ENCODE measurements at regions not wholly inside any gene's neighbourhood (a gene's known extent, or its start where the extent isn't known, plus 50 kb on each side); places are given as distances from the start of the nearest gene placed in this dataset.
A peak's percentile ranks its signal among the peaks of the same experiment; 100 is the strongest.
"Not testable (repeated sequence)": the region's sequence is repeated elsewhere in the genome, so short reads cannot be mapped to it uniquely, and the experiment has no call there.

DNA sequence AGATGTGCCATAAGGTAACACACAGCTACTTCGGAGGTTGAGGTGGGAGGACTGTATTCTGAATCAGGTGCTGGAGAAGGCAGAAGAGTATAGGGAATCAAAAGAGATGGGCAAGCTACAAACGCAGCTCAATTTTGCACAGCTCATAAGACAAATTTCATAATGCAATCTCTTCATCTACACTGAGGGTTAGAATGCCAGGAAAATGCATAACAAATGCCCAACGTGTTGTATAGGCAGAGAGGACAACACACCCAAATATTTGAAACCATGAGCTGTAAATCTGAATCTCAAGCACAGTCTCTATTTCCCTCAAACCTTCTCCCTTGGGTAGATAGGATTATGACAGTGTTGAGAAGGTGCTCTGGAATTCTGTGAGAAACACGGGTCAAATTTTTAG, 263.1 kb upstream of the FOXN3 start:
- Mint-ChIP-seq H3K4me1 (peaks cover 46% of the 10 kb centered on the region), H3K27ac (peak overlapping the region; percentile 18), H3K27me3 (no peaks in the 10 kb centered on the region)

DNA sequence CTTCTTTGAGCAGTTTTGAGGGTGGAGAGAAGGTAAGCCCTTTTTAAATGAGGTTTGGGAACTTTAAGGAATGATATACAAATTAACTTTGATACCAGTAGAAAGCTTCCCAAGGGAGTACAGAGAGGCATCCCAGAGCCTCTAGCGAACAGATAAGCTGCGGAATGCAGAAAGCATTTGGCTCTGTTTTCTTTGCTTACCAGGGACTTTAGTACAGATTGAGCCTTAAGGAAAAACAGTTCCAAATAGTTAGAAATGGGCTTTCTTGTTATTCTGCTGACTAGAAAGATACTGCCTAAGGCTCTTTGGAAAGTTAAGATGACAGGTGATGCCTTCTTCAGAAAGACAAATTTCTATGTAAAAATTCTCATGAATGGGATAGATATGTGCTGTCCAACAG, 261.7 kb upstream of the FOXN3 start:
- Mint-ChIP-seq H3K27ac (peak overlapping the region; percentile 55), H3K27me3 (no peaks in the 10 kb centered on the region), H3K4me3 (no peak overlapping the region), H3K36me3 (no peaks in the 10 kb centered on the region), H3K4me1 (peaks cover 46% of the 10 kb centered on the region), H3K9me3 (no peaks in the 10 kb centered on the region)

More for the DNA sequence above, 263.1 kb upstream of the FOXN3 start:
- Mint-ChIP-seq H3K9me3 (no peaks in the 10 kb centered on the region), H3K36me3 (peaks cover 4% of the 10 kb centered on the region), H3K4me3 (no peak overlapping the region)

DNA sequence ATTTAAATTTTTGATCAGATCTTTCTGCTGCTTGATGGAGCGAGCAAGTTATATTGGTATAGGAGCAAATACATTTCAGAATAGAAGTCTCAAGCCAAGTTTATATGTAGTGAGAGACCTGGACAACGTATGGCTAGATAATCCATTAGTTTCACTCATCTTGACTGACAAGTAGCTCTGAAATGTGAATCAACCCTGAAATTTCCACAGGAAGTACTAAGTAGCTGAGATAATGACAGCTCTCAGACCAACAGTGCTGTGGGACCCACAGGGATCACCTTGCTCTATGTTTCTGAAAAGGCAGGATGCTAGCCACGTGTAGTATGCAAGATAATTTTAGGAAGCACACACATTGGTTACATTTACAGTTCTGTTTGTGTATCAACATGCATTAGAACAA, 258.6 kb upstream of the FOXN3 start:
- H3K4me3 Mint-ChIP-seq: no peak overlapping the region
- H3K27me3 Mint-ChIP-seq: no peaks in the 10 kb centered on the region
- peaks cover 35% of the 10 kb centered on the region for H3K4me1 Mint-ChIP-seq
- peak overlapping the region; percentile 46 for H3K27ac Mint-ChIP-seq
- H3K36me3 Mint-ChIP-seq: no peaks in the 10 kb centered on the region
- no peaks in the 10 kb centered on the region for H3K9me3 Mint-ChIP-seq

DNA sequence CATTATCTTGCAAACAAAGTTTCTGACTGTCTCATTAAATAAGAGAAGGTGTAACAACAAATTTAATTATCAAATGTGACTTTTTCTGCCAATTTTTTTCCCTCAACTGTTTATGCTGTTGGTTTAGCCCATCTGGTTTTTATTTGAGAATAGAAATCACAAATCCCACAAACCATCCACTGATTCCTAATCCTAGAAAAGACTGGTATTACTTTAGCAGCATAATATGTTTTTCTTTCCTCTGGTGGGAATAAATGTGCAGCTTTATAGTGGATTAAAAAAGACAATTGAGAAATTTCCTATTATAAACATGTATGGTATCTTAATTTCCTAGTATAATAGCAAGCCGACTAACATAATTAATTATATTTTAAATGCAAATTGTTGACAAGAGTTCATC, 257.9 kb upstream of the FOXN3 start:
- Mint-ChIP-seq H3K36me3 (no peaks in the 10 kb centered on the region), H3K4me1 (peaks cover 29% of the 10 kb centered on the region), H3K9me3 (no peaks in the 10 kb centered on the region), H3K27me3 (no peaks in the 10 kb centered on the region), H3K4me3 (no peak overlapping the region), H3K27ac (no peak overlapping the region)

DNA sequence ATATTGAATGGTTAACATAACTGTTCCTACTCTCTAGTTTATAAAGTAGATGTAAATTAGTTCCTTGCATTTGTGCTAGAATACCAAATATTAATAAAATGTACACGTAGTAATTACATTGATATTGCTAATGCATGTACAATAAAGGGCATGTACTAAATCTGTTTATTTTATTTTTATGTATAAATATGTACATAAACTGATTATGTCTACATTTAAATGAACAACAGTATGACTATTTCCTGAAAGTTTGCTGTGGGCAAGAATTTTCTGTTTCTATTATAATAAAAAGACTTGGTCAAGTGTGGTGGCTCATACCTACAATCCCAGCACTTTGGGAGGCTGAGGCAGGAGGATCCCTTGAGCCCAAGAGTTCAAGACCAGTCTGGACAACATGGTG, 257.2 kb upstream of the FOXN3 start:
- Mint-ChIP-seq H3K27ac (no peak overlapping the region), H3K4me3 (no peak overlapping the region), H3K36me3 (no peaks in the 10 kb centered on the region), H3K9me3 (no peaks in the 10 kb centered on the region), H3K27me3 (no peaks in the 10 kb centered on the region), H3K4me1 (peaks cover 32% of the 10 kb centered on the region)

DNA sequence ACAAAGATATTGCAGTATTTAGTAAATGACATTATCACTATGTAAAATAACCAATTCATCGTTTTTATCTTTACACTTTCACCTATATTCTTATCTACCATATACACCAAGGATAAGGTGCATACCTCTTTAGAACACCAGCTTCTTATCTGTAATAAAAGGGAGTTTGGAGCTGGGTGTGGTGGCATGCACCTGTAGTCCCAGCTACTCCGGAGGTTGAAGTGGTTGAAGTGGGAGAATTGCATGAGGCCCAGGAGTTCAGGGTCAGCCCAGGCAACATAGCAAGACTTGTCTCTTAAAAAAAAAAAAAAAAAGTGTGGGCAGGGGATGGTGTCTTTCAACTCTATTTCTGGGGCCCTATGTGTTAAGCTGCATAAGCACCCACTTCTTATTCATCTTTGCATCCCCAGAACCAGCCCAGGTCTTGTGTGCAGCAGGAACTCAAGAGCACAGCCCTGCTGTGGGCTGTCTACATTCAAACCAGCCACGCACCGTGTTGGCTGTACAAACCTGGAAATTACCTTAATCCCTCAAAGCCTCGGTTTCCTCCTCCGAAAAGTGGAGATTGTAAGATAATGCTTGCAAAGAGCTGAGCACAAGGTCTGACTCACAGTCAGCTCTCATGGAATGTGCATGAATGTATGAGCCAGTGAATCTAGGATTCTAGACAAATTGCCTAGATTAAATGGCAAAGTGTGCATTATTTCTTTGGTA, 256.6 kb upstream of the FOXN3 start:
- H3K4me1 Mint-ChIP-seq: peaks cover 38% of the 10 kb centered on the region
- no peaks in the 10 kb centered on the region for H3K27me3 Mint-ChIP-seq
- no peaks in the 10 kb centered on the region for H3K36me3 Mint-ChIP-seq
- H3K27ac Mint-ChIP-seq: no peak overlapping the region
- H3K9me3 Mint-ChIP-seq: no peaks in the 10 kb centered on the region
- no peak overlapping the region for H3K4me3 Mint-ChIP-seq

DNA sequence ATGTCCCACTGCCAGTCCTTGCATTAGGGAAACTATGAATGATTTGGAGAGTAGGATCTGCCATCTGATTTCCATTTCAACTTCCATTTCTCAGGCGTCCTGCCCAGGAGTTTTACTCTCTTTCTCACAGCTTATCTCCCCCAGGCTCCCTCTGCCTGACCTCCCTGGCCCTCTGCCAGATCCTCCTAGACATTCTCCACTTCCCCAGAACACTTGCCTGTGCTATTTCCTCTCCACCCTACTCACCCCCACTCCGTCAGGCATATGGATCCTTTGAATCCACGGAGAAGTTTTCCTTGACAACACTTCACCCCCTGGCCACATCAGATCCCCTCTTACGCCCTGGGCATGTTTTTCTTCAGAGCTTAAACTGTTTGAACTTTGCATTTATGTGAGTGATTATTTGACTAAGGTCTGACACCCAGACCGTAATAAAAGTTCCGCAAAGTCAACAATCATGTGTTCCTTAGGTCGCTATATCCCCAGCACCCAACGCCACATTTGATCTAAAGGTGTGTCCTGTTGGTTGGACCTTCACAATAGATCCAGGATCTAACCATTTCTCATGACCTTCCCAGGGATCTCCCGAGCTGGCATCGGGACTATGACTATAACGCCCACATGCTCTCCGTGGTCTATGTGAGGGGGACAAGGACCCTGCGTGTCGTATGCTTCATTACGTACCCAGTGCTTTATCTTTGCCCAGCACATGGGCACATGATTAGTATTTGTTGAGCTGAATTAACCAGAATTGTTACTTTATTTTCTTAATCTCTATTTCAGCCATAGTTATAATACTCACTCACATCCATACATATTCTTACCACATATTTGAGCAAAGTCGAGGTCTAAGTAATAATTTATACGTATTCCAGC, 255.8 kb upstream of the FOXN3 start:
- peaks cover 46% of the 10 kb centered on the region for H3K4me1 Mint-ChIP-seq

DNA sequence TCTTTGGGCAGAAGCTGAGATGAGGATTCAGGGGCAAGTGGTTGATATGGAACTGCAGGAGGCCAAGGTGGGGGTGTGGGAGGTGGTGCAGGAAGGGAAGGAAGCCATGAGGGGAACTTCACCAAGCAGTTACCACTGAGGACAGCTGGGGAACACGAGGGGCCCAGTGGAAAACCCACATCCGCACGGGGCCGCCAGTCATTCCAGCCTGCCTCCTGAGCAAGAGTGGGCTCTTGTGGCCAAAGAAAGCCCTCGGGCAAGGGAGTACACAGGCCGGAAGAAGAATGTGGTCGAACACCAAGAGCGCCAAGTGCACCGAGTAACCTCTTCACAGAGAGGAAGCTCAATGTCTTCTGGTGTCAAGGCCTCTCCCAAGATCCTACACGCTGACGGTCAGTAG, 252.2 kb upstream of the FOXN3 start:
- H3K36me3 Mint-ChIP-seq: peaks cover 6% of the 10 kb centered on the region
- H3K4me3 Mint-ChIP-seq: no peak overlapping the region
- H3K27ac Mint-ChIP-seq: no peak overlapping the region
- peaks cover 41% of the 10 kb centered on the region for H3K4me1 Mint-ChIP-seq
- H3K27me3 Mint-ChIP-seq: no peaks in the 10 kb centered on the region
- H3K9me3 Mint-ChIP-seq: peaks cover 6% of the 10 kb centered on the region

More for the DNA sequence above, 255.8 kb upstream of the FOXN3 start:
- no peaks in the 10 kb centered on the region for H3K27me3 Mint-ChIP-seq
- no peak overlapping the region for H3K4me3 Mint-ChIP-seq
- peak overlapping the region; percentile 37 for H3K27ac Mint-ChIP-seq
- H3K9me3 Mint-ChIP-seq: no peaks in the 10 kb centered on the region
- H3K36me3 Mint-ChIP-seq: no peaks in the 10 kb centered on the region

DNA sequence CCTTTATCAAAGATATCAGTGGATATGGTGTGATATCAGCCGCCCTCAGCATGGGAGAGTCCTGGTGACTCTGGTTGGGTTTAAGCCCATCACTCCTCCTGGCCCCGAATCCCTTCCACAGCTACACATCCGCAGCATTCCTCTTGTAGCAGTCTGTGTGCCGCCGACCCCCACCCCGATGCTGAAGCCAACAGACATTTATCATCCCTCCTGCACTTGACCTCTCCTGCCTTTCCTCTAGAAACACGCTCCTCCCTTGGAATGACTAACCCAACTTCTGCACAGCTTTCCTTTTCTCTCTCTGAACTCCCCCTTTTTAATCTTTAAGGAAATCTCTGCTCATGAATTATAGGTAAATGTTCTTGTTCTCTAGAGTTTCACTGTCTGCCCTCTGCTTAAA, 250.9 kb upstream of the FOXN3 start:
- Mint-ChIP-seq H3K9me3 (peaks cover 6% of the 10 kb centered on the region), H3K27ac (peak overlapping the region; percentile 47), H3K4me1 (peaks cover 29% of the 10 kb centered on the region), H3K4me3 (no peak overlapping the region), H3K36me3 (peaks cover 6% of the 10 kb centered on the region), H3K27me3 (no peaks in the 10 kb centered on the region)

DNA sequence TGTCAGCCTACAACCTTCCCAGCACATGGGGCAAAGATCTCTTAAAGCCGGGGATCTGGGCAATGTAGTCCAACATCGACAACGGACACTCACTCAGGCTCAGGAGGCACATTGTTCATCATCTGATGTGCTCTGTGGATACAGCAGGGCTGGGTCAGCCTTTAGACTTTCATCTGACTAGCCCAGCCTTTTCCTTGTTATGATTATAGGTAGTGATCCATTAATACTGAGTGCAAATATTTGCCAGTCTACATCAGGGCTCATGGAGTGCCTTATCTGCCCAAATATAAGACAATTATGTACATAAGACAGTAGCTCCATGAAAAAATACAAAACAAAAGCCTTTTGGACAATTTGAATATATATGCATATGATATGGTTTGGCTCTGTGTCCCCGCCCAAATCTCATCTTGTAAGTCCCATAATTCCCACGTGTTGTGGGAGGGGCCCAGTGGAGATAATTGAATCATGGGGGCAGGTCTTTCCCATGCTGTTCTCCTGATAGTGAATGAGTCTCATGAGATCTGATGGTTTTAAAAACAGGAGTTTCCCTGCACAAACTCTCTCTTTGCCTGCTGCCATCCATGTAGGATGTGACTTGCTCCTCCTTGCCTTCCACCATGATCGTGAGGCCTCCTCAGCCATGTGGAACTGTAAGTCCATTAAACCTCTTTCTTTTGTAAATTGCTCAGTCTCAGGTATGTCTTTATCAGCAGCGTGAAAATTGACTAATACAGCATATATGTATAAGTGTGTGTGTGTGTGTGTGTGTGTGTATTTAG, 248.5 kb upstream of the FOXN3 start:
- H3K9me3 Mint-ChIP-seq, H3K36me3 Mint-ChIP-seq: not testable (repeated sequence)
- H3K4me1 Mint-ChIP-seq: peaks cover 23% of the 10 kb centered on the region

DNA sequence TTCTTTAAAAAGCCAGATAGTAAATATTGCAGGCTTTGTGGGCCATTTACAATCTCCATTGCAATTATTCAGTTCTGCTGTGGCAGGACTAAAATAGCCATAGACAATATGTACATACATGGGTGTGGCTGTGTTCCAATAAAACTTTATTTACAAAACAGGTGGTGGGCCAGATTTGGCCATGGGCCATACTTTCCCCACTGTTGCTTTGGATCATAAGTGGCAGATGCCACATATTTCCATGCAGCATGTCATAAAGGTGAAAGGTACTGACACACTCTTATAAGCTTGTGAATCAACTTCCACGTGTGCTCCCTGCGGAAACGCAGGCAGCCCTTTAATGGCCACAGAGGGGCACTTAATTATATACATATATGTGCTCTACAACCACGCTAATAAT, 244.4 kb upstream of the FOXN3 start:
- H3K4me3 Mint-ChIP-seq: no peak overlapping the region
- H3K27me3 Mint-ChIP-seq: no peaks in the 10 kb centered on the region
- peaks cover 8% of the 10 kb centered on the region for H3K4me1 Mint-ChIP-seq
- H3K9me3 Mint-ChIP-seq: peaks cover 6% of the 10 kb centered on the region
- no peak overlapping the region for H3K27ac Mint-ChIP-seq
- peaks cover 6% of the 10 kb centered on the region for H3K36me3 Mint-ChIP-seq

More for the DNA sequence above, 248.5 kb upstream of the FOXN3 start:
- not testable (repeated sequence) for H3K27me3 Mint-ChIP-seq, H3K4me3 Mint-ChIP-seq, H3K27ac Mint-ChIP-seq

DNA sequence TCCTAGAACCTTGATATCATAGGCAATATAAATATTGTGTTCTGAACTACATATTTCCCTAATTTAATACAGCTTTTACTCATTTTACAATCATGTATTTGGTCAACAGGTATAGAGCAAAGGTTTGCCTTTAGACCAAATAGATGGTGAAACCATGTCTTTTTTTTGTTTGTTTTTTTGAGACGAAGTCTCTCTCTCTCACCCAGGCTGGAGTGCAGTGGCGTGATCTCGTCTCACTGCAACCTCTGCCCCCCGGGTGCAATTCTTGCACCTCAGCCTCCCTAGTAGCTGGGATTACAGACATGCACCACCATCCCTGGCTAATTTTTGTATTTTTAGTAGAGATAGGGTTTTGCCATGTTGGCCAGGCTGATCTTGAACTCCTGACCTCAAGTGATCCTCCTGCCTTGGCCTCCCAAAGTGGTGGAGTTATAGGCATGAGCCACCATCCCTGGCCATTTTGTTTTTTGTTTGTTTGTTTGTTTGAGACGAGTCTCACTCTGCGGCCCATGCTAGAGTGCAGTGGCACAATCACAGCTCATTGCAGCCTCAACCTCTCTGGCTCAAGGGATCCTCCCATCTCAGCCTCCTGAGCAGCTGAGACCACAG, 243.7 kb upstream of the FOXN3 start:
- not testable (repeated sequence) for H3K9me3 Mint-ChIP-seq, H3K4me3 Mint-ChIP-seq, H3K4me1 Mint-ChIP-seq, H3K27ac Mint-ChIP-seq, H3K27me3 Mint-ChIP-seq, H3K36me3 Mint-ChIP-seq

DNA sequence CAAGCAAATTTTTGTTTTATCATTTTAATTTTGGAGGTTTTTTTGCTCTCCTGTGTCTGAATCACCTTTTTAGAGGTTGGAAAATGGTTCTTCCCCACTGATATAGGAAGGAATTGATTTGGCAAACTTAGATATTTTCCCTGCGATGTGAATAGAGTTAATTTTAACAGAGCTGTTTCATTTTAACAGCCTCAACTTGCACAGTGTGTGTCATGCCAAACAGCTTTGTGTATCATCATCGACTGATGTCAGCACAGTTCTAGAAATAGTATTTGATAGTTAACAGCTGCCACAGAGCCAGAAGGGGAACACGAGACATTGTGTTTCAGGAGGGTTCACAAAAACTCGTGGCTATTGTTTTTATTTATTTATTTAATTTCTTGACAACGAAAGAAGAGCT, 243.1 kb upstream of the FOXN3 start:
- H3K27ac Mint-ChIP-seq: no peak overlapping the region
- peaks cover 5% of the 10 kb centered on the region for H3K36me3 Mint-ChIP-seq
- H3K9me3 Mint-ChIP-seq: peaks cover 6% of the 10 kb centered on the region
- H3K4me3 Mint-ChIP-seq: no peak overlapping the region
- no peaks in the 10 kb centered on the region for H3K27me3 Mint-ChIP-seq
- peaks cover 8% of the 10 kb centered on the region for H3K4me1 Mint-ChIP-seq

DNA sequence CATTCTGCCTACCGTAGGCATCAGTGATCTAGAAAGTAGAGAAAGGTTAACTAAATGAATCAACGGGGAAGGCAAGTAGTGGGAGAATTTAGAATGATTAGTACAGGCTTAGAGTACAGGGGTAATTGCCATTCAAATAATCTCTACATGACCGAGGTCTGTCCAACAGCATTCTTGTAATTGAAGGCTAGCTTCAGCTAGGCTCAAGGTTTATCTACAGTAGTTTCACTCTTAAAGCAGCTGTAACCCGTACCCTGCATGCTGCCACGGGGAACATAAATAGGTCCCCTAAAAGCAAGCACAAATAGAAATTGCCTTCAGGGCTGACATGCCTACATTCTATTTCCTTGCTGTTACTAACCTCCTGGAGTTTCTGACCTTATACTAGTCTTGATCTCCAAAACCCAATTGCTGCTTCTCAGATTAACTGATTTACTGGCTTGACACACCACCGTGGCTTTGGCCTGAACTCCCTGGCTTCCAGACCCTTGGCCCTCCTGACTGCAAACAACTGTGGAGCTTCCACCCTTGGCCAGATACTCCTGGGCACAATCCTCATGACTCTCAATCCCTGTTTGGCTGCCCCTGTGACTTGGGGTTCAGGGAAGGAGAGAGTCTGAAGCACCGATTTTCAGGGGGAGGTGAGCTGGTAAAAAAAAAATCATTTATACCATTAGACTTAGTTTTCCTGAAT, 242.1 kb upstream of the FOXN3 start:
- Mint-ChIP-seq H3K4me1 (peaks cover 4% of the 10 kb centered on the region), H3K27me3 (no peaks in the 10 kb centered on the region), H3K36me3 (no peaks in the 10 kb centered on the region), H3K4me3 (no peak overlapping the region), H3K9me3 (no peaks in the 10 kb centered on the region), H3K27ac (peak overlapping the region; percentile 43)

DNA sequence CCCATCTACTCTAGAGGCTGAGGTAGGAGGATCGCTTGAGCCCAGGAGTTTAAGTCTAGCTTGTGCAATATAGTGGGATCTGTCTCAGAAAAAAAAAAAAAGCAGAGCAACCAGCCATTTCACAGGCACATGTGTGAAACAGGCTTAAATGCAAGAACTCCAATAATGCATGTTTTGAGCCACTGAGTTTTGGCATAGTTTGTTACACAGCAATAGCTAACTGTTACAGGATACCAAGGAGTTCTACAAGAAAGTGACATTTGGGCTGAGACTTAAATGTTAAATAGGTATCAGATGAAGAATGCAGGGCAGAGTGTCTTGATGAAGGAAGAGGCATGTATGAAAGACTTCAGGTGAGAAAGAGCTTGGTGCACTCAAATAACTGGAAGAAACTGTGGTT, 240.0 kb upstream of the FOXN3 start:
- Mint-ChIP-seq H3K9me3 (no peaks in the 10 kb centered on the region), H3K36me3 (no peaks in the 10 kb centered on the region), H3K27me3 (no peaks in the 10 kb centered on the region), H3K4me1 (peaks cover 4% of the 10 kb centered on the region), H3K27ac (no peak overlapping the region), H3K4me3 (no peak overlapping the region)
